ENCODE measurements at regions not wholly inside any gene's neighbourhood (a gene's known extent, or its start where the extent isn't known, plus 50 kb on each side); places are given as distances from the start of the nearest gene placed in this dataset.

- no peak overlapping the region for H3K18ac ChIP-seq (ENCODE audit: extremely low read depth, low read length)
- no peak overlapping the region for H3K23ac ChIP-seq (ENCODE audit: insufficient read length)
- CTCF ChIA-PET (ENCODE audit: partially characterized antibody): no interaction called here
- H2BK5ac ChIP-seq (ENCODE audit: low read depth, low read length): no peak overlapping the region
- H3K27ac ChIP-seq (ENCODE audit: low read depth, low read length): no peak overlapping the region
- H3K36me3 ChIP-seq (ENCODE audit: control insufficient read depth in 2 of 4, insufficient read depth in 4 of 4, low read length in 3 of 4): no peaks in the 10 kb centered on the region
- no peak overlapping the region for H2BK12ac ChIP-seq (ENCODE audit: low read depth, low read length)
- H4K91ac ChIP-seq (replicated peaks; ENCODE audit: insufficient read length, low read length): no peak overlapping the region
- FAIRE-seq (no peak), DNase-seq (ENCODE audit: low read depth in 1 of 2, low spot score in 2 of 2) (no peak)
- no peak overlapping the region for H3K4me3 ChIP-seq (ENCODE audit: extremely low read depth in 1 of 4, insufficient read depth in 2 of 4, low read depth in 3 of 4, low read length in 4 of 4)
- no peak overlapping the region for H2BK15ac ChIP-seq (ENCODE audit: low read length)
- H3K23me2 ChIP-seq (ENCODE audit: low read depth, low read length): no peaks in the 10 kb centered on the region
- H2BK120ac ChIP-seq (replicated peaks; ENCODE audit: low read depth, low read length): no peak overlapping the region
- H3K4me1 ChIP-seq (replicated peaks in 1 of 4; ENCODE audit: control insufficient read depth in 3 of 4, insufficient read depth in 4 of 4, low read length in 3 of 4): no peaks in the 10 kb centered on the region
- no peaks in the 10 kb centered on the region for H3K27me3 ChIP-seq (replicated peaks in 1 of 4; ENCODE audit: control insufficient read depth in 3 of 4, extremely low read depth in 1 of 4, insufficient read depth in 3 of 4, low read length in 3 of 4)
- H2AK5ac ChIP-seq (ENCODE audit: low read depth, low read length): no peak overlapping the region
- no peak overlapping the region for H3K4ac ChIP-seq (replicated peaks; ENCODE audit: insufficient read length, low read depth, low read length)
- H2AFZ ChIP-seq (ENCODE audit: low read length): no peak overlapping the region
- no peaks in the 10 kb centered on the region for H4K20me1 ChIP-seq (replicated peaks in 1 of 2; ENCODE audit: control insufficient read depth in 1 of 2, insufficient read depth in 2 of 2, low read length in 2 of 2)
- no peak overlapping the region for H3K9ac ChIP-seq (replicated peaks in 1 of 4; ENCODE audit: extremely low read depth in 1 of 4, low read depth in 3 of 4, low read length in 3 of 4)
- no peaks in the 10 kb centered on the region for H3K79me2 ChIP-seq (ENCODE audit: control insufficient read depth in 1 of 2, insufficient read depth in 2 of 2, low read length in 2 of 2)
- H3K14ac ChIP-seq (ENCODE audit: insufficient read length): no peak overlapping the region
- H4K8ac ChIP-seq (ENCODE audit: extremely low read depth, insufficient read depth, low read length): no peak overlapping the region
- no peak overlapping the region for H2BK20ac ChIP-seq (ENCODE audit: low read length)
- no peak overlapping the region for H4K5ac ChIP-seq (ENCODE audit: insufficient read length, low read depth, low read length)
- H3K56ac ChIP-seq (replicated peaks; ENCODE audit: insufficient read length, low read depth, low read length): no peak overlapping the region
- POLR2A ChIA-PET (ENCODE audit: partially characterized antibody): no interaction called here
- no peaks in the 10 kb centered on the region for H3K79me1 ChIP-seq (ENCODE audit: low read depth, low read length)
- H3K9me3 ChIP-seq (ENCODE audit: insufficient read depth in 2 of 2, low read depth in 1 of 2, low read length in 1 of 2): peaks cover 4 to 7% of the 10 kb centered on the region in 2 experiments; a peak in 1 of 4 replicates
- TF ChIP-seq KDM4A (IDR thresholded peaks at IDR 0.05; ENCODE audit: low read depth, low read length, severe bottlenecking) (no peak), GTF2F1 (IDR thresholded peaks at IDR 0.05; ENCODE audit: borderline replicate concordance, low read depth, low read length) (no peak), SP1 (IDR thresholded peaks at IDR 0.05; ENCODE audit: low read depth, low read length) (no peak), CEBPB (IDR thresholded peaks at IDR 0.05; ENCODE audit: low read depth, low read length) (no peak), CTBP2 (IDR thresholded peaks at IDR 0.05; ENCODE audit: borderline replicate concordance, insufficient read depth, insufficient read length, low read length) (no peak), POU5F1 (IDR thresholded peaks at IDR 0.05; ENCODE audit: low read depth, low read length) (no peak), PHF8 (conservative IDR thresholded peaks at IDR 0.05; ENCODE audit: low read depth, low read length) (no peak), SUZ12 (IDR thresholded peaks at IDR 0.05; ENCODE audit: low read length) (no peak)
- no peak overlapping the region for H3K4me2 ChIP-seq (ENCODE audit: insufficient read depth in 1 of 2, low read depth in 2 of 2, low read length in 2 of 2)
Observed at GRCh38 chr5:75960129-75960528, 123.1 kb upstream of the SV2C start.

Measured in H1 (cell line).